GM12873 (cell line): ENCODE measurements at regions not wholly inside any gene's neighbourhood (a gene's known extent, or its start where the extent isn't known, plus 50 kb on each side); places are given as distances from the start of the nearest gene placed in this dataset.

Source experiments
- CTCF ChIP-seq: IDR thresholded peaks from 2 replicates; pipeline ENCODE4 v1.5.1; 2012; ENCODE audit warnings: low read depth, mild to moderate bottlenecking, moderate library complexity, low read length, control low read depth; ENCODE audit not compliant: insufficient read depth; ENCODE audit errors: missing control alignments

GRCh38 chr2:144965172-144965571 lies 445.3 kb upstream of the ZEB2 start:
- TF ChIP-seq CTCF = no peak

GRCh38 chr2:144963031-144963430 lies 443.1 kb upstream of the ZEB2 start:
- TF ChIP-seq CTCF = no peak

GRCh38 chr2:144959416-144959815 lies 439.5 kb upstream of the ZEB2 start:
- no peak for TF ChIP-seq CTCF

- no peak for TF ChIP-seq CTCF
Measured at GRCh38 chr2:144950899-144951560, 431.1 kb upstream of the ZEB2 start.

- TF ChIP-seq CTCF = no peak
Measured at GRCh38 chr2:144948205-144948855, 428.4 kb upstream of the ZEB2 start.

- no peak for TF ChIP-seq CTCF
Measured at GRCh38 chr2:144947709-144948037, 427.8 kb upstream of the ZEB2 start.

GRCh38 chr2:144946263-144946662 lies 426.3 kb upstream of the ZEB2 start:
- TF ChIP-seq CTCF = no peak
